ENCODE measurements at regions not wholly inside any gene's neighbourhood (a gene's known extent, or its start where the extent isn't known, plus 50 kb on each side); places are given as distances from the start of the nearest gene placed in this dataset.

DNA sequence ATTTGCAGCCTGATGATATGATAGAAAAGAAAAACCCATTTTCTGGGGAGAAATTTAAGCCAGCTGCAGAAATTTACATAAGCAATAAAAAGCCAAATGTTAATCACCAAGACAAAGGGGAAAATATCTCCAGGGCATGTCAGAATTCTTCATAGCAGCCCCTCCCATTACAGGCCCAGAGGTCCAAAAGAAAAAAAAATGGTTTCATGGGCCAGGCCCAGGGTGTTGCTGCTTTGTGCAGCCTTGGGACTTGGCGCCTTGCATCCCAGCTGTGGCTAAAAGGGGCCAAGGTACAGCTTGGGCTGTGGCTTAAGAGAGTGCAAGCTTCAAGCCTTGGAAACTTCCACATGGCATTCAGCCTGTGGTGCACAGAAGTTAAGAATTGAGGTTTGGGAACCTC is 97.9 kb upstream of the CDX4 start:
- Histone ChIP-seq H3K4me1 (ENCODE audit: control insufficient read depth, extremely low read depth, insufficient read depth, low read length) (no peaks in the 10 kb centered on the region), H3K4me3 (ENCODE audit: control insufficient read depth in 2 of 3, extremely low read depth in 1 of 3, insufficient read depth in 2 of 3, low read depth in 1 of 3, low read length in 3 of 3) (no peak overlapping the region), H3K79me2 (ENCODE audit: control insufficient read depth, insufficient read depth, low read length) (no peaks in the 10 kb centered on the region), H3K9ac (ENCODE audit: control insufficient read depth, extremely low read depth, insufficient read depth, low read length) (no peak overlapping the region), H4K20me1 (ENCODE audit: control insufficient read depth, extremely low read depth, insufficient read depth, low read length) (no peaks in the 10 kb centered on the region), H3K36me3 (ENCODE audit: control insufficient read depth in 2 of 2, extremely low read depth in 1 of 2, insufficient read depth in 2 of 2, low read length in 2 of 2) (no peaks in the 10 kb centered on the region), H3K27me3 (ENCODE audit: control insufficient read depth, extremely low read depth, insufficient read depth, low read length) (no peaks in the 10 kb centered on the region), H3K9me3 (ENCODE audit: control insufficient read depth, low read depth, low read length) (no peaks in the 10 kb centered on the region), H3K27ac (ENCODE audit: control insufficient read depth, insufficient read depth, low read length) (no peak overlapping the region), H3K4me2 (ENCODE audit: control insufficient read depth, extremely low read depth, insufficient read depth, low read depth, low read length) (no peak overlapping the region), H2AFZ (ENCODE audit: control insufficient read depth, low read length) (no peak overlapping the region), H3K9me1 (ENCODE audit: control insufficient read depth, extremely low read depth, insufficient read depth, low read length) (no peaks in the 10 kb centered on the region)
- DNase-seq (ENCODE audit: low read depth, low spot score) (no peak), FAIRE-seq (no peak)
- no peak for TF ChIP-seq EZH2 (IDR thresholded peaks at IDR 0.05; ENCODE audit: low read length)
- TF ChIP-seq, protein P1, sequence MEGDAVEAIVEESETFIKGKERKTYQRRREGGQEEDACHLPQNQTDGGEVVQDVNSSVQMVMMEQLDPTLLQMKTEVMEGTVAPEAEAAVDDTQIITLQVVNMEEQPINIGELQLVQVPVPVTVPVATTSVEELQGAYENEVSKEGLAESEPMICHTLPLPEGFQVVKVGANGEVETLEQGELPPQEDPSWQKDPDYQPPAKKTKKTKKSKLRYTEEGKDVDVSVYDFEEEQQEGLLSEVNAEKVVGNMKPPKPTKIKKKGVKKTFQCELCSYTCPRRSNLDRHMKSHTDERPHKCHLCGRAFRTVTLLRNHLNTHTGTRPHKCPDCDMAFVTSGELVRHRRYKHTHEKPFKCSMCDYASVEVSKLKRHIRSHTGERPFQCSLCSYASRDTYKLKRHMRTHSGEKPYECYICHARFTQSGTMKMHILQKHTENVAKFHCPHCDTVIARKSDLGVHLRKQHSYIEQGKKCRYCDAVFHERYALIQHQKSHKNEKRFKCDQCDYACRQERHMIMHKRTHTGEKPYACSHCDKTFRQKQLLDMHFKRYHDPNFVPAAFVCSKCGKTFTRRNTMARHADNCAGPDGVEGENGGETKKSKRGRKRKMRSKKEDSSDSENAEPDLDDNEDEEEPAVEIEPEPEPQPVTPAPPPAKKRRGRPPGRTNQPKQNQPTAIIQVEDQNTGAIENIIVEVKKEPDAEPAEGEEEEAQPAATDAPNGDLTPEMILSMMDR (optimal IDR thresholded peaks at IDR 0.05 in 1 of 3, IDR thresholded peaks at IDR 0.05 in 1 of 3, conservative IDR thresholded peaks at IDR 0.05 in 1 of 3; ENCODE audit: extremely low read depth in 1 of 3, insufficient read depth in 2 of 3, low read length in 3 of 3), result no peak
- dilution Hi-C loops (cut with MboI; ENCODE audit: extremely low pct_ligation_motif_present, low sequenced_read_pairs), result no loop called here

DNA sequence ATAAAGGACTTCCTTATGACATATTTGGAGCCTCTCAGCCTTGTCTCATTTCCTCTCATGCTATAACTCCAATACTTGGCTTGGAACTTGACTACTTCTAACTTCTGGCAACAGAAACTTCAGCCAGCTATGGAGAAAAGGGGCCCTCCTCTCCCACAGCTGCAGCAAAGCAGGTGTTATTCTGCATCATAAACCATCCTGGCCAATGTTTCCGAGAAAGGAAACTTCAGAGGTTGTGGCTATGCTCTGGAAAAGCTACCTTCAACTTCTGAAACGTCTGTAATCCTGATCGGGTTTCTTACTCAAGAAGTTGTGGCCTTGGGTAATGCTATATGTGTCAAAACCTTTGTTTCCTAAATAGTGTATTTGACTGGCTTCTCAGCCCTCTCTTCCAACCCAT is 109.5 kb upstream of the CDX4 start:
- Histone ChIP-seq H4K20me1 (ENCODE audit: control insufficient read depth, extremely low read depth, insufficient read depth, low read length) (no peaks in the 10 kb centered on the region), H3K27ac (ENCODE audit: control insufficient read depth, insufficient read depth, low read length) (no peak overlapping the region), H3K4me3 (ENCODE audit: control insufficient read depth in 2 of 3, extremely low read depth in 1 of 3, insufficient read depth in 2 of 3, low read depth in 1 of 3, low read length in 3 of 3) (no peak overlapping the region), H3K9ac (ENCODE audit: control insufficient read depth, extremely low read depth, insufficient read depth, low read length) (no peak overlapping the region), H3K79me2 (ENCODE audit: control insufficient read depth, insufficient read depth, low read length) (no peaks in the 10 kb centered on the region), H3K4me1 (ENCODE audit: control insufficient read depth, extremely low read depth, insufficient read depth, low read length) (no peaks in the 10 kb centered on the region), H3K27me3 (ENCODE audit: control insufficient read depth, extremely low read depth, insufficient read depth, low read length) (no peaks in the 10 kb centered on the region), H2AFZ (ENCODE audit: control insufficient read depth, low read length) (no peak overlapping the region), H3K9me3 (ENCODE audit: control insufficient read depth, low read depth, low read length) (no peaks in the 10 kb centered on the region), H3K9me1 (ENCODE audit: control insufficient read depth, extremely low read depth, insufficient read depth, low read length) (no peaks in the 10 kb centered on the region), H3K4me2 (ENCODE audit: control insufficient read depth, extremely low read depth, insufficient read depth, low read depth, low read length) (no peak overlapping the region), H3K36me3 (ENCODE audit: control insufficient read depth in 2 of 2, extremely low read depth in 1 of 2, insufficient read depth in 2 of 2, low read length in 2 of 2) (no peaks in the 10 kb centered on the region)
- TF ChIP-seq, protein P1 (optimal IDR thresholded peaks at IDR 0.05 in 1 of 3, IDR thresholded peaks at IDR 0.05 in 1 of 3, conservative IDR thresholded peaks at IDR 0.05 in 1 of 3; ENCODE audit: extremely low read depth in 1 of 3, insufficient read depth in 2 of 3, low read length in 3 of 3), result no peak
- TF ChIP-seq EZH2 (IDR thresholded peaks at IDR 0.05; ENCODE audit: low read length), result no peak
- dilution Hi-C loops (cut with MboI; ENCODE audit: extremely low pct_ligation_motif_present, low sequenced_read_pairs), result no loop called here
- FAIRE-seq (no peak), DNase-seq (ENCODE audit: low read depth, low spot score) (no peak)

Measured in keratinocyte (primary cell).